ENCODE measurements at regions not wholly inside any gene's neighbourhood (a gene's known extent, or its start where the extent isn't known, plus 50 kb on each side); places are given as distances from the start of the nearest gene placed in this dataset.

- TF ChIP-seq CTCF (conservative IDR thresholded peaks at IDR 0.05; ENCODE audit: low read length): no peak
- TF ChIP-seq EZH2phosphoT487 (IDR thresholded peaks at IDR 0.05; ENCODE audit: borderline replicate concordance, low read depth, low read length): no peak
These were observed 138.0 kb upstream of the RREB1 start for GRCh38 chr6:6969761-6970223.
